HG02973 (cell line): ENCODE measurements at regions not wholly inside any gene's neighbourhood (a gene's known extent, or its start where the extent isn't known, plus 50 kb on each side); places are given as distances from the start of the nearest gene placed in this dataset.

ENCODE experiments used
- ATAC-seq: cut with Tn5 transposase; IDR thresholded peaks from one replicate; pipeline ENCODE4 v1.9.1; 2021; ENCODE audit warnings: moderate library complexity; ENCODE audit not compliant: unreplicated experiment

- ATAC-seq, result no peak
Observed at GRCh38 chr2:224325941-224326340, 76.0 kb downstream of the FAM124B start.

DNA sequence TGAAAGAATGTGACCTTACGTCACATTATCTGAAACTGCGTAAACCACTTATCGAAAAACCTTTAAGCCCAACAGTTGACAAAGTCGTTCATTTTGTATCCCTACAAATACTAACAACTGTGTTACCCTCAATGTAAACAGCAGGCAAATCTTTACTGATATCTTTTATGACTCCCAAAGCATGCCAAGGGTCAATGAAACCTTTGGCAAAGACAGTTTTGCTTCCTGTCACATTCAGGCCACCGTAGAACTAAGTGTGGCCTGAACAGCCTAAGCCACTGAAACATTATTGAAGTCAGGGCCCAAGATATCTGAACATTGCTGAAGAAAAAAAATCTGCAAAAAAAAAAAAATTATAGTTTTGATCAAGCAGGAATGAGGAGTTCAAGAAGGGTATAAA is 77.3 kb downstream of the FAM124B start:
- no peak for ATAC-seq

DNA sequence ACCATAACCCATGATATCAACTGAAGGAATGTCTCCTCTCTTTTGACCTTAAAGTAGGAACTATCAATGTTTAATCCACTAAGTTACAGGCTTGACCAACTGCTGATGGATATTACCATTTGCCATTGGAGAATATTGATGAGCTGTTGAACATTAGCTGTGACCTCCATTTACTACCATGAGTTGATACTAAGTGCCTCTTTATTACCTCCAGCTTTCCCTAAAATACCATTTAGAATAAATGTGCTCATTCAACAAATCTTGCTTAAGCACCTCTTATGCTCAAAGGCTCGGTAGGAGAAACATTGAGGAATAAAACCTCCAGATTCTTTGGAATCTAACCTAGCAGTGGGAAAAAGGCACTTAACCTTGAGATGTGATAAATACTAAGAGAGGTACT is 81.2 kb downstream of the FAM124B start:
- no peak for ATAC-seq

DNA sequence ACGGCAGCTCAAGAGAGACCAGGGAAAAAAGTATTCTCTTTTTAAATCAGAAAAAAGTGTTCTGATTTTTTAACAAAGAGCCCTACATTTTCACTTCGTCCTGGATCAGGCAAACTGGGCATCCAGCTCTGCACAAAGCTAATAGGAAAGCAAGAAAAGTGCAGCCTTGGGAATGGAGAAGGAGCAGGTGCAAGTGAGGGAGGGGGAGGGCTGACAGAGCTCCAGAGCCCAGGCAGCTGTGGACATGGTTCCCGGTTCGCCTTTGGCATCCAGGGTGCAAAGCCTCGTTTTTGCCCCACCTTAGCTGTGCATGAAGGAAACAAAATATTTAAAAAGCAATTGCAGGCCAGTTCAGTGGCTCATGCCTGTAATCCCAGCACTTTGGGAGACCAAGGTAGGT is 82.2 kb downstream of the FAM124B start:
- no peak for ATAC-seq

GRCh38 chr2:224312741-224313140 is 89.2 kb downstream of the FAM124B start:
- ATAC-seq, result no peak

GRCh38 chr2:224310943-224311625 is 90.8 kb downstream of the FAM124B start:
- no peak for ATAC-seq

GRCh38 chr2:224309176-224309575 is 92.7 kb downstream of the FAM124B start:
- no peak for ATAC-seq

DNA sequence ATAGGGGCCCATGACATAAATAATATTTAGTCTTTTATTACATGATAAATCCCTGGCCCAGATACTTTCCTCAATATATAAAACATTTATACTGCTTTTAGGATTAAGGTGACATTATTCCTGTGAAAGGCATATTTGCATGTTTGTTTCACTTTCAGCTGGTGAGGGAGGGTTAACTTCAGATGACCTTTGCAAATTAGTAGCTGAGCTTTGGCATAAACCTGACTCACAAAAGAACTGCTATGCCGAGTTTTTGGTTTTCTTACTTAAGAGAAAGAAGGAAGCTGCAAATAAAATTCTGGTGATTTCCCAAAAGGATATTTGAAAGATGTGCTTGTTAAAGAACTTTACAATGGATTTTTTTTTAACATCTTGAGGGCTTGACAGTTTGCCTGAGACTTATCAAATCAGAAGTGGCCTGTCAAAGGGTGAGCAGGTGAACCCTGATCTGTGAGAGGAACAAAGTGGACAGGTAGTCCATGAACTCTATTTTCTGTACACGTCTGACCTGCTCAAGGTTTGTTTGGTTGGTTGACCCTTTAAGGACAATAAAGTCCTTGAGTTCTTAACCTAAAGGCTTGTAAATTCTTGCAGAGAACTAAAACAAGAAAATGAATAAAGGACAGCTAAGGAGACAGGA is 93.5 kb downstream of the FAM124B start:
- ATAC-seq, result peak; percentile 82

DNA sequence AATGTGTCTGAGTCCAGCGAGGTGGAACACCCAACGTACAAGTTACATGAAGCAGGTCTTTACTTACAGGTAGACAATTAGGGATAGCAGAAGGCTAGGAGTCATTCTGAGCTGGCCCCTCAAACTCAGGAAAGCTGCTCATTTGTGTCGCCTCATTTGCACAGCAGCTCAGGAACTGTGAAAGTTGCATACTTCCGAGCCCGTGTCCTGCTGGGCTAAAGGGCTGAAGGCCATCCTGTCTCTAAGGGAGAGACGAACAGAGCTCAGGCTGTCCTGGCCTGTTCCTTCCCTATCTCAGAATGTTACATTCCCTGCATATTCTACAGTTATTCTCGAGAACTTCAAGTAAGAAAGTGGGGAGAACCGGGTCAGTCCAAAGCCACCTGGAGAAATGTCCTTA is 99.0 kb downstream of the FAM124B start:
- ATAC-seq, result no peak

DNA sequence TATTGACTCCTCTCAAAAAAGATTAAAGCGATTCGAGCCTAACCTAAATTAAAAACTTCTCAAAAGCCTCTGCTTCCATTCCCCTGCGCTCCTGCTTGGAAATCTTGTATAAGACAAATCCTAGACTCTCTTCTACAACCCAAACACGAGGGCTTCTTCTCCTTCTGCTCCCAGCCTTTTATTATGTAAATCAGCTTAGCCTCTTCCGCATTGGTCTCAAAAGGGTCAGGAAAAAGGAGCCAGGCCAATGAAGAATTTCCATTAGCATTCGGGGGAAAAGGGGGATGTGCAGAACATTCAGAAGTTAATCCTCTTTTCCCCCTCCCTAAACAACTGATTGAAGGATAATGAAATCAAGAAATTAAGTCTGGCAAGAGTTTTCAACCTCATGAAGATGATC is 107.9 kb downstream of the FAM124B start:
- ATAC-seq, result no peak

- ATAC-seq, result no peak
Observed at GRCh38 chr2:224287531-224287930, 114.4 kb downstream of the FAM124B start.

GRCh38 chr2:224286923-224287322 is 115.0 kb downstream of the FAM124B start:
- no peak for ATAC-seq

DNA sequence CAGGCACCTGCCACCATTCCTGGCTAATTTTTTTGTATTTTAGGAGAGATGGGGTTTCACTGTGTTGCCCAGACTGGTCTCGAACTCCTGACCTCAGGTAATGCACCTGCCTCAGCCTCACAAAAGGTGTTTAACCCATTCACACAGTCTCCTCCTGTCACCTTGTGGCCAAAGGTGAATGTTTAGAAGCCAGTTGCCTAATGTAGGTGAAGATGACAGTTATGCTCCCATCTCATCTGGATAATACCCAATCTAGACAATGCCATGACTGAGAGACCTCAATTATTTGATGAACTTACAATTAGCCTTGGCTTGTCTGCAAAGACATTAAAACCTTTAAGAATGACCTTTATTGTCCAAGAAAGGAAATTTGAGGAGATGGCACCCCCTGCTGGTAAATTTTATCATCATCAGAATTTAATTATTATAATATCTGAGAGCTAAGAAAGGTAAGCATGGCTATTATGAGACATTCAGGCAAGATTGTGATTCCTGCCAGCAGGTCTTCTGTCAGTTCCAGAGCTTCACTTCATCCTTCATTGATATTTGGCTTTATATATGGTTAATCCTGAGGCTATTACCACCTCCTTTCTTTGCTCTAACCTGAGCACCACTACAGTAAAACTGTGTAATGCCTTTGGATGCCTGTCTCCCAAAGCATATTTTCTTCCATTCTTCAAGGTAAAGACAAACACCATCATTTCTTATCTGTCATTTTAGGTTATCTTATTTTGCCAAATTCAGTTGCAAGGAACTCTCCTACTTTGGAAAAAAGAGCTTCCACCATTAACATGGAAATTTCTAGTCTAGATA is 117.6 kb downstream of the FAM124B start:
- ATAC-seq, result peak; percentile 52

DNA sequence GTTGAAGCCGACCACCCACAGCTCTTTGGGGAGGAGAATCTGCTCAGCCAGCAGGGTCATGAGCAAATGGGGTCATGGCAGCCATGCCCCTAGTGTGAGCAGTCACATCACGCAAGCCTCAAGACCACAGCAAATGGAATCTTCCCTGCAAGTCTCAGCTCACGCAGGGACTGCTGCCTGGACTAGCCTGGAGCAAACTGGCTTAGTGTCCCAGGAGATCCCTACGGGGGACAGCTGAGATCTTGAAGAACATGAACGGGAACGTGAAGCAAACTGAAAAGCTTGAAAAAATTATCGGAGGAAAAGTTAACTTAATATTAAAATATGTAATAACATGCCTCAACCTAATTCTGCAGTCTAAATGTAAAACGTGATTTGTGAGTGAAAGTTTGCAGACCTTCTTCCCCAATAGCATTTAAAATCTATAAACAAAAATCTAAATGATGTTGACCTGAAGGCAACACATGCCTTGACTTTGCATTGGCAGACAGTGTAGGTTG is 118.4 kb downstream of the FAM124B start:
- no peak for ATAC-seq

- no peak for ATAC-seq
Observed at GRCh38 chr2:224281374-224281773, 120.5 kb downstream of the FAM124B start.

DNA sequence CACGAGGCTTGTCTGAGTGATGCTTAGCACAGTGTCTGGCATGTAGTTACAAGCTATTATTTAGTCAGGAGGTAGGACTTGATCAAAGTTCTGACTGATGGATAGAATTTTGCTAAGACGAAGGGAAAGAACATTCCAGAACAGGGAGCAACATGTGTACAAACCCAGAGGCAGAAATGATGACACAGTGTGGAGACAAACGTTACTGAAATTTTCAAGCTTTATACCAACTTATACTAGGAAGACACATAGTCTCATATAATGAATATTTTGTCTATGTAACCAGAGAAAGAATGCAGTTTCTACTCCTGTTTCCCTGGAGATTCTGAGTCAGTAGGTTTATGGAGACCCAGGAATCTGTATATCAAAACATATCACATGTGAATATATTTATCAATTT is 123.4 kb downstream of the FAM124B start:
- ATAC-seq, result no peak

DNA sequence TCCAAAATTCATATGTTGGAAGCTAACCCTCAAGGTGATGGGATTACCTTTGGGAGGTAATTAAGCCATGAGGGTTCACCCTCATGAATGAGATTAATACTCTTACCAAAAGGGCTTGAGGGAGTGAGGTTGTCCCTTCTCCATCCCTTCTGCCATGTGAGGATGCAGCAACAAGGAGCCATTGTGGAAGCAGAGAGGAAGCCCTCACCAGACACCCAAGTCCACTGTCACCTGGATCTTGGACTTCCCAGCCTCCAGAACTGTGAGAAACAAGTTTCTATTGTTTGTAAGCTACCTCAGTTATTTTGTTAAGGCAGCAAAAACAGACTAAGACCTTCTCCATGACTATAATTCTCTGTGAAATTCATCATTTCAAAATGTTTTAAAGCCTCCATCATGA is 125.7 kb downstream of the FAM124B start:
- ATAC-seq, result no peak

GRCh38 chr2:224272237-224272910 is 129.5 kb downstream of the FAM124B start:
- no peak for ATAC-seq

GRCh38 chr2:224271617-224272236 is 130.2 kb downstream of the FAM124B start:
- no peak for ATAC-seq

DNA sequence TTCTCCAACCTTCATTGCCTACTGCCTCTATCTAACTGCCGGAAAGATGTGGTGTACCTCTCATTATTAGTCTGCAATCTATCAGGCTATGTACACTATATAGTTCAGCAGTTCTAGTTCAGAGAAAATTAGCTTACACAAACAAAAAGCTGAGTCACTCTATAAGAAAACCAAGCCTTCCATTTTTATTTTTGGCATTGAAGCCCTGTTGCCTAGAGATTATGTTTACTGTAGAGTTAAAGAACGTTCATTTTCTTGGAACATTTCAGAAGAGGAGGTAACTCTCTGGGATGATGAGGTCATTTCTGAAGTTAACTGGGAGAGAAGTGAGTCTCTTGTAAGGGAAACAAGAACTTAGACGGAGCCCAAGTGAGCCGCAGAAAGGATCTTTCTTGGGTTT is 133.5 kb downstream of the FAM124B start:
- no peak for ATAC-seq

DNA sequence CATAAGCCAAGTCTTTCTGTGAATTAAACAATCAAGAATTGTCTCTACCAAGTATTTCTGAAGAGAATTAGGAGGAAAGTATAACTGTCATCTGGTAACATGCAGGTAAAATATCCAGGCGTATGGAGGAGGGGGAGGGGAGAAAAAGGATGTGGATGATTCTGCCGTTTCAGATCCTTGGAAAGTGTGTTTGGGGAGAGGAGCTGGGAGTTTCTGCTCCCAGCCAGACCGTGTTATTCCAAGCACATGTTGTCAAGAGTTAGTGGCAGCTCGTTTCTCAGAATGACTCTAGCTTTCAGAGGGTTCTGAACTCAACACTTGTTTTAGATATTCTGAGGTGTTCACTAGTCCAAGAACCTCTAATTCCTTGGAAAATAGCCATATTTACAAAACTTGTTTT is 137.6 kb downstream of the FAM124B start:
- ATAC-seq, result no peak
